HepG2 (cell line): ENCODE measurements at regions not wholly inside any gene's neighbourhood (a gene's known extent, or its start where the extent isn't known, plus 50 kb on each side); places are given as distances from the start of the nearest gene placed in this dataset.

Experiments
- AHR ChIP-seq: IDR thresholded peaks from 2 replicates; pipeline ENCODE4 v1.6.1; 2018; ENCODE audit warnings: missing genetic modification reagents, missing compliant biosample characterization
- EHMT2 ChIP-seq: fragments of 200-600 bp; sonication (generic); IDR thresholded peaks from 2 replicates; pipeline ENCODE4 v1.7.0; 2017; ENCODE audit warnings: antibody characterized with exemption, low read depth, low read length, borderline replicate concordance
- HNRNPH1 ChIP-seq: fragments of 200-400 bp; formaldehyde crosslinking; optimal IDR thresholded peaks from 2 replicates; pipeline ENCODE3; 2017; ENCODE audit warnings: mild to moderate bottlenecking, low read depth, low read length
- KDM5A ChIP-seq: fragments of 200-600 bp; sonication (generic); IDR thresholded peaks from 2 replicates; pipeline ENCODE4 v1.7.0; 2018; ENCODE audit warnings: antibody characterized with exemption, mild to moderate bottlenecking, low read length, borderline replicate concordance
- MZF1 ChIP-seq: sonication (generic); formaldehyde crosslinking; IDR thresholded peaks from 2 replicates; pipeline ENCODE4 v1.8.1; 2023; ENCODE audit warnings: mild to moderate bottlenecking, missing genetic modification reagents, borderline replicate concordance
- NFAT5 ChIP-seq: sonication (generic); formaldehyde crosslinking; IDR thresholded peaks from 2 replicates; pipeline ENCODE4 v1.4.0; 2020; ENCODE audit warnings: missing genetic modification reagents
- PRDM15 ChIP-seq: sonication (generic); formaldehyde crosslinking; IDR thresholded peaks from 2 replicates; pipeline ENCODE4 v1.4.0; 2020; ENCODE audit warnings: missing genetic modification reagents
- ZNF275 ChIP-seq: sonication (generic); formaldehyde crosslinking; IDR thresholded peaks from 2 replicates; pipeline ENCODE4 v1.8.0; 2022; ENCODE audit warnings: missing genetic modification reagents, mild to moderate bottlenecking, inconsistent platforms, borderline replicate concordance
- ZNF367 ChIP-seq: sonication (generic); formaldehyde crosslinking; IDR thresholded peaks from 2 replicates; pipeline ENCODE4 v1.4.0; 2020; ENCODE audit warnings: missing genetic modification reagents, borderline replicate concordance
- ZNF772 ChIP-seq: sonication (generic); formaldehyde crosslinking; IDR thresholded peaks from 2 replicates; pipeline ENCODE4 v1.5.0; 2020; ENCODE audit warnings: mild to moderate bottlenecking, missing genetic modification reagents
- TF ChIP-seq, protein P1 (sequence below): sonication (generic); formaldehyde crosslinking; IDR thresholded peaks from 2 replicates; pipeline ENCODE4 v1.9.0; 2021; ENCODE audit warnings: missing genetic modification reagents, borderline replicate concordance

DNA sequence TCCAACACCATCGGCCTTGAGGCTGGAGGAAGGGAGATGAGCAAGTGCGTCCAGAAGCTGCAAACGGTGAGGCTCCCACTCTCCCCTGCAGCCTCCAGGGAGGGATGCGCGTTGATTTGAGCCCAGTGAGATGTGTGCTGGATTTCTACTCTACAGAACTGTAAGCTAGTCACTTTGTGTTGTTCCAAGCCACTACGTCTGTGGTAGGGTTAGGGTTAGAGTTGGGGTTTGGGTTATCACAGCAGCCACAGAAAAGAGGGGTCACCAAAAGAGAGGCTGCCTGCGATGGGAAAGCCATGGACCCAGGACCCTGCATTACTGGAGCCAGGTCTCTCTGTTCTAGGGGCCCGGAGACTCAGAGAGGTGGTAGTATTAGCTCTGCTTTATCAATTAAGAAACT lies 94.5 kb downstream of the KCNF1 start (continued):
- TF ChIP-seq NFAT5 (no peak), ZNF275 (CRISPR knock-in tag) (no peak), PRDM15 (no peak), AHR (no peak), EHMT2 (no peak), HNRNPH1 (no peak), MZF1 (CRISPR knock-in tag) (no peak), ZNF772 (CRISPR knock-in tag) (no peak), KDM5A (no peak), ZNF367 (no peak)
- TF ChIP-seq, protein P1, sequence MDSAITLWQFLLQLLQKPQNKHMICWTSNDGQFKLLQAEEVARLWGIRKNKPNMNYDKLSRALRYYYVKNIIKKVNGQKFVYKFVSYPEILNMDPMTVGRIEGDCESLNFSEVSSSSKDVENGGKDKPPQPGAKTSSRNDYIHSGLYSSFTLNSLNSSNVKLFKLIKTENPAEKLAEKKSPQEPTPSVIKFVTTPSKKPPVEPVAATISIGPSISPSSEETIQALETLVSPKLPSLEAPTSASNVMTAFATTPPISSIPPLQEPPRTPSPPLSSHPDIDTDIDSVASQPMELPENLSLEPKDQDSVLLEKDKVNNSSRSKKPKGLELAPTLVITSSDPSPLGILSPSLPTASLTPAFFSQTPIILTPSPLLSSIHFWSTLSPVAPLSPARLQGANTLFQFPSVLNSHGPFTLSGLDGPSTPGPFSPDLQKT (CRISPR knock-in tag): no peak
